OCI-LY3 (cell line): ENCODE measurements at regions not wholly inside any gene's neighbourhood (a gene's known extent, or its start where the extent isn't known, plus 50 kb on each side); places are given as distances from the start of the nearest gene placed in this dataset.

Source experiments
- CTCF ChIP-seq: fragments of 200-600, 300-600 bp; sonication (generic); IDR thresholded peaks from 2 replicates; pipeline ENCODE4 v1.5.1; 2014; ENCODE audit warnings: antibody characterized with exemption, low read length, low read depth
- EZH2phosphoT487 ChIP-seq: fragments of 200-600 bp; shearing (Covaris generic); IDR thresholded peaks from 2 replicates; pipeline ENCODE4 v1.6.1; 2018; ENCODE audit warnings: antibody characterized with exemption, mixed run types, low read depth

GRCh38 chr9:91119142-91119541 is 242.6 kb downstream of the AUH start:
- TF ChIP-seq CTCF: no peak
- no peak for TF ChIP-seq EZH2phosphoT487
